ENCODE measurements at regions not wholly inside any gene's neighbourhood (a gene's known extent, or its start where the extent isn't known, plus 50 kb on each side); places are given as distances from the start of the nearest gene placed in this dataset.

DNA sequence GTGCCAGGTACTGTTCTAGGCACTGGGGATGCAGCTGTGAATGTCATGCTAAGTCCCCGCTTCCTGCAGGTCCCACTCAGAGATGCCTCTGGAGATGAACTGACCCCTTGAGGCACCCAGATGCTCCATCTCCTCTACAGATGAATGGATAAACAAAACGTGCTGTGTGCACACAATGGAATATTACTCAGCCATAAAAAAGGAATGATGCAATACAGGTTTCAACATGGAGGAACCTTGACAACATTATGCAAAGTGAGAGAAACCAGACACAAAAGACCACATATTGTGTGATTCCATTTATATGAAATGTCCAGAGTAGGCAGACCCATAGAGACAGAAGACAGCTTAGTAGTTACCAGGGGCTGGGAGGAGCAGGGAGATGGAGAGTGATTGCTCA, 320.1 kb upstream of the DIO3 start:
- DNase-seq (ENCODE audit: low read depth) (no peak), FAIRE-seq (no peak)
- Histone ChIP-seq H3K36me3 (ENCODE audit: control insufficient read depth, insufficient read depth, low read length) (no peaks in the 10 kb centered on the region), H3K27me3 (ENCODE audit: control insufficient read depth, insufficient read depth, low read length) (no peaks in the 10 kb centered on the region), H3K4me3 (ENCODE audit: low read depth, low read length) (no peak overlapping the region)
- TF ChIP-seq, protein P1, sequence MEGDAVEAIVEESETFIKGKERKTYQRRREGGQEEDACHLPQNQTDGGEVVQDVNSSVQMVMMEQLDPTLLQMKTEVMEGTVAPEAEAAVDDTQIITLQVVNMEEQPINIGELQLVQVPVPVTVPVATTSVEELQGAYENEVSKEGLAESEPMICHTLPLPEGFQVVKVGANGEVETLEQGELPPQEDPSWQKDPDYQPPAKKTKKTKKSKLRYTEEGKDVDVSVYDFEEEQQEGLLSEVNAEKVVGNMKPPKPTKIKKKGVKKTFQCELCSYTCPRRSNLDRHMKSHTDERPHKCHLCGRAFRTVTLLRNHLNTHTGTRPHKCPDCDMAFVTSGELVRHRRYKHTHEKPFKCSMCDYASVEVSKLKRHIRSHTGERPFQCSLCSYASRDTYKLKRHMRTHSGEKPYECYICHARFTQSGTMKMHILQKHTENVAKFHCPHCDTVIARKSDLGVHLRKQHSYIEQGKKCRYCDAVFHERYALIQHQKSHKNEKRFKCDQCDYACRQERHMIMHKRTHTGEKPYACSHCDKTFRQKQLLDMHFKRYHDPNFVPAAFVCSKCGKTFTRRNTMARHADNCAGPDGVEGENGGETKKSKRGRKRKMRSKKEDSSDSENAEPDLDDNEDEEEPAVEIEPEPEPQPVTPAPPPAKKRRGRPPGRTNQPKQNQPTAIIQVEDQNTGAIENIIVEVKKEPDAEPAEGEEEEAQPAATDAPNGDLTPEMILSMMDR (IDR thresholded peaks at IDR 0.05; ENCODE audit: insufficient read depth, low read length, severe bottlenecking): no peak

DNA sequence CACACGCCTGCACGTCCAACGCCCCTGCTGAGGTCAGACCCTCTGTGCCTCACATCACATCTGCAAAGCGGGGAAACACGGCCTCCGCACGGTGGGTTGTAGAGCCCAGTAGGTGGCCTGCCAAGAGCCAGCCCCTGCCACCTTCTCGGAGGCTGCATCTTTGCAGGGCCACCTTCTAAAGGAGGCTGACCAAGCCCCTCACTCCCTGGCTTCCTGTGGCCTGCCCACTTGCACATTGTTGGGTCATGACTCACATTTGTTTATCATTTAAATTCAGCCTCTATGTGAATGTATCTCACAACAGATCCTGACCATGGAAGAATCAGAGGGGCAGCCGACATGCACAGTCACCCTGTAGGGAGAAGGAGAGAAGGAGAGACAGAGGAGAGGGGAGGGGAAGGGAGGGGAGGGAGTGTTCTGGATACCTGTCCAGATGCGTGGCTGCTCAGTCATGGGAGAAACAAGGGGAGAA, 319.5 kb upstream of the DIO3 start:
- no peaks in the 10 kb centered on the region for H3K36me3 ChIP-seq (ENCODE audit: control insufficient read depth, insufficient read depth, low read length)
- H3K27me3 ChIP-seq (ENCODE audit: control insufficient read depth, insufficient read depth, low read length): no peaks in the 10 kb centered on the region
- H3K4me3 ChIP-seq (ENCODE audit: low read depth, low read length): no peak overlapping the region
- TF ChIP-seq, protein P1 (IDR thresholded peaks at IDR 0.05; ENCODE audit: insufficient read depth, low read length, severe bottlenecking): no peak
- FAIRE-seq (no peak), DNase-seq (ENCODE audit: low read depth) (no peak)

DNA sequence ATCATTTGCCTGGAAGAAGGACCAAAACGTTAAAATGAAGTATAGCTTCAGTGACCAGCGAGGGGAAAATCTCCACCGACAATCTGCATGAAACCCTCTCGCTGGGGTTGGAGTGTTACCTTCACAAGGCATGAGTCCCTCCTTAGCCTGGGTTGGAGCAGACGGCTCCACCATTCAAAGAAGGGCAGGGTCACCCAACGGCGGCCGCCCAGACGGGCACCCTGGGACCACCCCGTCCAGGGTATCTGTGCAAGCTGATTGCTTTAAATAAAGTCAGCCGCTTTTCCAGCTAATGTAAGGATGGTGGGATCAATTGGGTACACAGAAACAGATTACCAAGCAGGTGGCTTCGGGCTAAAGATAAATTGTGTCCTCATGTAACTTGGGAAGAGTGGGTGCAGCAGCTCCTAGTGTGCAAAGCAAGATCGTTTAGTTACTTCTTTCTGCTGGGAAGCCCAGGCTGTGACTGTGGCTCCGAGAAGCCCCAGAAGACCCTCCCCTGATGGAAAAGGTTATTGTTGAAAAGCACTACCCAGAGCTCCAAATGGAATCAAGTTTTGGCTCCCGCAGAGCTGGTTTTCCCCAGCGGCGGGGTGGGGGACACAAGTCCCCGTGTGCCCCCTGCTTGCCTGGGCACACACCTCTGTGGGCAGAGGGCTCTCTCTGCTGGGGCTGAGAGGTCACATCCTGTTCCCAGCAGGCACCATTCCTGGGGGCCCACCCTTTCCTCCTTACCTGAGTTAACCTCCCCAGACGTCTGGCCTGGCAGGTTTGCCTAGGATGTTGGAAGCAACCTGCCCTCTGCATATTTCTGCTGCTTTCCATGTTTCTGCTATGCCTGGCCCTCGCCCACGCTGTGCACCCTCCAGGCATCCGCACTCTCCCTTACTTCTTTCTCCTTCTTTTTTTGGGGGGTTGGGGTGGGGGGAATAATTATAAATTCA, 318.6 kb upstream of the DIO3 start:
- H3K4me3 ChIP-seq (ENCODE audit: low read depth, low read length): no peak overlapping the region
- H3K27me3 ChIP-seq (ENCODE audit: control insufficient read depth, insufficient read depth, low read length): no peaks in the 10 kb centered on the region
- TF ChIP-seq, protein P1 (IDR thresholded peaks at IDR 0.05; ENCODE audit: insufficient read depth, low read length, severe bottlenecking): no peak
- DNase-seq (ENCODE audit: low read depth) (no peak), FAIRE-seq (no peak)
- no peaks in the 10 kb centered on the region for H3K36me3 ChIP-seq (ENCODE audit: control insufficient read depth, insufficient read depth, low read length)

DNA sequence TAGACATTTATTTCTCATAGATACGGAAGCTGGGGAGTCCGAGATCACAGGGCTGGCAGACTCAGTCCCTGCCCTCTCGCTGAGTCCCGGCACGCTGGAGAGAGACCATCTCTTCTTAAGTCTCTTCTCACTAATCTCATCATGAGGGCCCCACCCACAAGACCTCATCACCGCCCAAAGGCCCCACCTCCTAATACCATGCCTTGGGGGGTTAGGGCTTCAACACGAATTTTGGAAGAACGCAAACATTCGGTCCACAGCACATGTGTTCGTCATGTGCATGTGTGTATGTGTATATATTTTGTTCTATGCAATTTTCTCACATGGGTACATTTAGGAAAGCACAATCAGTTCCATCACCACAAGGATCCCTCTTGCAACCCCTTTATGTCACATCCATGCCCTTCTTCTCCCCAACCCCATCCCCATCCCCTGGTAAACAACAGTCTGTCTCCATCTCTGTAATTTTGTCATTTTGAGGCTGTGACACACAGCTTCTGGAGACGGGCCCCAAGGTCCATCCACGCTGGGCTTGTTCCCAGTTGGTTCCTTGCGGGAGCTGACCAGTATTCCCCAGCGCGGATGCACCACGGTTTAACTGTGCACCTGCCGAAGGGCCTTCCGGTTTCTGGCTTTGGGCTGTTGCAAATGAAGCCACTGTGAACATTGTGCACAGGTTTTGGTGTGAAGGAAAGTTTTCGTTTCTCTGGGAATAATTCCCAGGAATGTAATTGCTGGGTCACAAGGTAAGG, 317.5 kb upstream of the DIO3 start:
- FAIRE-seq (no peak), DNase-seq (ENCODE audit: low read depth) (no peak)

DNA sequence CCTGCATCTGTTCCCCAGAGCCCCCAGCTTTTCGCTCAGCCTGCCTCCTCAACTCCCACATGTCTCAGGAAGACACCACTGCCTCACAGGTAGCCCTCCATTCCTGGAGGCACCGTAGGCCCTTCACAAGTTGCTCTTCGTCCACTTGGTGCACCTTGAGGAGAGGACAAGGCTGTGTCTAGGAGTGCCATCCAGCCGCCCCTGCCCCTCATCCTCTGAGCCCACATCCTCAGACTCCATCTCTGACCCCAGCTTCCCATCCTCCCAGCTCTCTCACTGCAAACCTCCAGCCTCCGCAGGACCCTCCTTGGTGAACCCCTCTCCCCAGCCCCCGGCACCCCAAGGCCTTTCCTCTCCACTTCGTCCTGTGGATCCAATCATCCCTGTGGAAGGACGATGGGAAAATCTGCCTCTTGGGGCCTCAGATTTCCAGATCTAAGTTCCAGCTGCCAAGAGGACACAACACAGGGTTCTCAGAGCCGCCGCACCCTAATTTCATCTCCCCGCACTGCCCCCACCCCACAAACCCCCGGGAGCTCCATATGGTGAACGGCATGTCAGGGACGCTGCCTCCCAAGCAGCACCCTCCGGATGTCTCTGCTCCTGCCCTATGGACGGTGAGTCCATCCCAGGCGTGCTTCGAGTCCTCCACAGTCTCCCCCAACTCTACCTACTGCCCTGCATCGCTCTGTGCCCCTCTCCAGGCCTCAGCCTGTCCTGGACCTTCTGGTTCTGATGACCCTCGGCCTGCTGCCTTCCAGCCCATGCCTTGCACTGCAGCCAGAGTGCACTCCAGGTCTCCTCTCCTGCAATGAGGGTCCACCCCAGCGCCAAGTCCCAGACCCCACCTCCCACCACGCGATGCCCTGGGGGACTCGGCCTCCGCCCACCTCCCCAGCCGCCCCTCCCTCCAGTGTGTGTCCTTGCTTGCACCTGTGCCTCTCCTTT, 314.1 kb upstream of the DIO3 start:
- H3K4me3 ChIP-seq (ENCODE audit: low read depth, low read length): no peak overlapping the region
- no peaks in the 10 kb centered on the region for H3K27me3 ChIP-seq (ENCODE audit: control insufficient read depth, insufficient read depth, low read length)
- no peaks in the 10 kb centered on the region for H3K36me3 ChIP-seq (ENCODE audit: control insufficient read depth, insufficient read depth, low read length)
- TF ChIP-seq, protein P1 (IDR thresholded peaks at IDR 0.05; ENCODE audit: insufficient read depth, low read length, severe bottlenecking): no peak
- DNase-seq (ENCODE audit: low read depth): no peak
- FAIRE-seq: no peak

More for the DNA sequence above, 317.5 kb upstream of the DIO3 start:
- H3K4me3 ChIP-seq (ENCODE audit: low read depth, low read length): no peak overlapping the region
- no peaks in the 10 kb centered on the region for H3K27me3 ChIP-seq (ENCODE audit: control insufficient read depth, insufficient read depth, low read length)
- H3K36me3 ChIP-seq (ENCODE audit: control insufficient read depth, insufficient read depth, low read length): no peaks in the 10 kb centered on the region
- TF ChIP-seq, protein P1 (IDR thresholded peaks at IDR 0.05; ENCODE audit: insufficient read depth, low read length, severe bottlenecking): no peak

Data from bronchial epithelial cell (primary cell).